ENCODE measurements at regions not wholly inside any gene's neighbourhood (a gene's known extent, or its start where the extent isn't known, plus 50 kb on each side); places are given as distances from the start of the nearest gene placed in this dataset.
"Not testable (repeated sequence)": the region's sequence is repeated elsewhere in the genome, so short reads cannot be mapped to it uniquely, and the experiment has no call there.

- DNase-seq = no peak
These were observed 73.0 kb downstream of the GBP6 start for GRCh38 chr1:89436856-89437255.

DNA sequence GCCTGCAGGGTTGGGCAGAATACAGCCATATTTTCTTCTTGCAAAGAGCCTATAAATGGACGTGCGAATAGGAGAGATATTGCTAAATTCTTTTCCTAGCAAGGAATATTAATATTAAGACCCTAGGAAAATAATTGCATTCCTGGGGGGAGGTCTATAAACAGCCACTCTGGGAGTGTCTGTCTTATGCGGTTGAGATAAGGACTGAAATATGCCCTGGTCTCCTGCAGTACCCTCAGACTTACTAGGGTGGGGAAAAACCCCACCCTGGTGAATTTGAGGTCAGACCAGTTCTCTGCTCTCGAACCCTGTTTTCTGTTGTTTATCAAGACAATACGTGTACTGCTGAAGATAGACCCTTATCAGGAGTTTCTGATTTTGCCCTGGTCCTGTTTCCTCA lies 74.4 kb downstream of the GBP6 start:
- not testable (repeated sequence) for DNase-seq

- DNase-seq = no peak
These were observed 77.1 kb downstream of the GBP6 start for GRCh38 chr1:89440911-89441310.

- DNase-seq = no peak
These were observed 79.8 kb upstream of the LRRC8B start for GRCh38 chr1:89444791-89445190.

- DNase-seq = no peak
These were observed 73.6 kb upstream of the LRRC8B start for GRCh38 chr1:89451011-89451410.

DNA sequence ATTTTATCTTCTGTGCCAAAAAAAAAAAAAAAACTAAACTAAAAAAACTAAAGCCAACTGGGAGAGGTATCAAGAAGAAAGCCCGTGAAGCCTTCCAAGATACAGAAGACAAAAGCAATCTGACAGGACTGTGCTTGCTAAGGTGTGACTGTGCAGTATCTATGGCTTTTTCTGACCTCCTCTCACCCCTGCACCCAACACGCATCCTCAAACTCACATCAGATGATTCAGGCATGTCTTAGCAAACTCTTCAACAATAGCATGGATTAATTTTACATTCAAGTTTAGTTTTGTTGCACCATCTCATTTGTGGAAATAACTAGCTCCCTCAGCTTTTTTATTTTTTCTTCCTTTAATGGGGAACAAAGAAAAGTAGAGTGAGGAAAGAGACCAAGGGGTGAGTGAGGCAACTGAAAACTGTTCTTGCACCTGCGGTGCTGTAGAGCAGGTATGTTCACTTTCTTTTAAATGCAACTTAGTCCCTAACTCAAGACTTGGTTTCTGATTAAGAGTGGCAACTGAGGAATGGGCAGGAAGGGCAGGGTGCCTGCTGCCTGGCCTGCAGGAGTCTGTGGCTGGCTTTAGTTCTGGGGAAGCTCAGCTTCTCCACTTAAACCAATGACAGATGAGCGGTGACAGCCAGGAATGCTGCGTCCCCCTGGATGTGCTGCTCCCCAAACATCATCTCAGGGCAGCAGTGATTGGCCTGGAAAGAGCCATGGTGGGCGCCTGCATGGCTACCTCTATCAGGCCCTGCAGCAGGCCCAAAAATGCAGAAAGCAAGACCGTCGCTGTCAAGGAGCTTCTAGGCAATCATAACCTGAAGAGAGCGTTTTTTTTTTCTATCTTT lies 71.3 kb upstream of the LRRC8B start:
- DNase-seq = no peak

DNA sequence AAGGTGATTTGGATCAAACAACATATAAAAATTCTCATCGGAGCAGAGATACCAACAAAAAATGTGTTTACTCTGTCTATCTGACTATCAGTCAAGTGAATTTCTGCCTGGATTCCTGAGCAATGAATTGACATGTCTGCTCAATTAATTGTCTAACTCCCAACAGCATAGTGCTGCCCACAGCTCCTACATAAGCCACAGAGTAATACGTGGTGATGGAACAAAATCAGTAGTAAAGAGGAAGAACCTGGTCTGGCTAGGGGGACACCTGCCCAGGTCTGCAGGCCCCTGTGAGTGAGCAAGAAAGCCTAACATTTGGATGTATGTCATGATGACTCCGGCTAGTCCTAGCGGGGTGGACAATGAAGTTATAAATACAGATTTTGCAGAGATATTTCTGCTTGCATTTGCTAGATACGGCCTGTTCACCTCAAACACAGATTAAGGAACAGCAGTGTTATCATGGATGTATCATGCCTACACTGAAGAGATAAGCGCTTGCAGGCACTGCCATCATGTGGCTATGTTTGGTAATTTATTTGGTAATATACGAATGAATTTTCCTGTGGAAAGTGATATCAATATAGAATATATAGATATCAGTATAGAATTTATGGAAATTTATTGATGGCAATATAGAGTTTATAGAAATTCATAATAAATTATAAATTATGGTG lies 69.6 kb upstream of the LRRC8B start:
- DNase-seq = peak; percentile 42

DNA sequence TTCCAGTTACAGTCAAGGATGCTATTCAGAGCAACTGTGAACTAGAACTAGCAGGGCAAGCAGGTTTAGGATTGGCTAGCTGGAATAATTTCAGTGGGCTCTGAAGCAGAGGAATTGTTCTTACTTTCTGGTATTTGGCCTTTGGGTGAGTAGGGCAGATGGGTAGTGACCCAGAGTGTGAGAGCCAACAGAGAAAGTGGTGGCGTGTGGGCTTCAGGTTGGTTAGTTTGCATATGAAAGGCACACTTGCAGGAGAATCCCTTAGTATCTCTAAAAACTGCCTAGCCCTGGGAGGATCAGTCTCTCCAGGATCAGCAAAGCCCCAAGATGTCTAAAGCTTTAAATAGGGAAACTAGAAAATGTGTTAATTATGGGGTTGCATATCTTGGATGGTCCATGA lies 67.6 kb upstream of the LRRC8B start:
- DNase-seq = no peak

DNA sequence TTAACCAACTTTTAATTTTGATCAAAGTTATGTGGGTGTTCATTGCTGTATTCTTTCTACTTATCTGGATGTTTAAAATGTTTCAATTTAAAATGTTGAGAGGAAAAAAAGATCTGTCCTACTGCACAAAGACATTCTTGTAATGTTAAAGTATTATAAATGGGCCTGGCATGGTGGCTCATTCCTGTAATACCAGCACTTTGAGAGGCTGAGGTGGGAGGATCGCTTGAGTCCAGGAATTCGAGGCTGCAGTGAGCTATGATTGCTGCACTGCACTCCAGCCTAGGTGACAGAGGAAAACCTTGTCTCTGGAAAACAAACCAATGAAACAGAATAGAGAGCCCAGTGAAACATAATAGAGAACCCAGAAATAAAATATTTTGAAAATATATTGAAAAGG lies 65.5 kb upstream of the LRRC8B start:
- DNase-seq = no peak

- no peak for DNase-seq
These were observed 64.3 kb upstream of the LRRC8B start for GRCh38 chr1:89460325-89460724.

DNA sequence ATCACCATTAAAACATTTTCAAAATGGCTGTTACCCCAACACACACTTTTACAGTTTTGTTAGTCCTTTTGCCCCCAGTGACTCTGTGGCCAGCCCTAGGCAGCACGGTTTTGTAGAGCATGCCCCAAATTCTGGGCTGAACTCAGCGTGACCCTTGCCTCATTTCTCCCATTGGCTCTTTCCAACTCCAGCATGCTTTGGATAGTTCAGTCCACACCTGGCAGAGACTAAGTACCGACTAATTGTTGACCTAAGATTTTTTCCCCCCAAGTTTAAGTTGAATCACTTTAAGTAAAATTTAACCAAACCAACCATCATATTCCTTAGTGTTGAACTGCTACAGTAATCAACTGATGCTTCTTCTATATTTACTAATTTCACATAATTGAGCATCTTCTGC lies 62.4 kb upstream of the LRRC8B start:
- DNase-seq = no peak

GRCh38 chr1:89464008-89464407 lies 60.6 kb upstream of the LRRC8B start:
- DNase-seq = no peak

- DNase-seq = no peak
These were observed 59.4 kb upstream of the LRRC8B start for GRCh38 chr1:89465201-89465600.

DNA sequence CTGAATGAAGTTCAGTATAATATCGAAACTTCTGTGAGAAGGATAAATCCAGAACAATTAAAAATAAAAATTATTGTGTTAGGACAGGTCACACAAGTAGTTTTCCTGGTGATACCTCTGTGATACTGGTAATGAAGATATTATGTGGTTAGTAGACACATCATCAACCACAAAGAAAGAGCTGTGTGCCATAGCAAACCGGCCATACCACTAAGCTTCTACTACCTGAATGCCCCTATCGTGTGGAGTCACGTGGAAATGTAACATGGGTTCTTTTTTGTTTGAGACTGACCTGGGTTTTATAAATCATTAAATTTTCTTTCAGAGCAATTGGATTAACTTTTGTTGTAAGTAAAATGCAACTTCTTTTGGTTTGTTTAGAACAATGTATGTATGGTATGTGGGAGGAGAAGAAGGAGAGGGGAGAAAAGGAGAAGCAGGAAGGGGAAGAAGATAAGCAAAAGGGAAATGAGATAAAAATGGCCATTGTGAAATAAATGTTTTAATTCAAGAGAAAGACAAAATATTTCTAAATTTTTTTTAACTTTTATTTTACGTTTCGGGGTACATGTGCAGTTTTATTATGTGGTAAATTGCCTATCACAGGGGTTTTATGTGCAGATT lies 58.2 kb upstream of the LRRC8B start:
- DNase-seq = no peak

DNA sequence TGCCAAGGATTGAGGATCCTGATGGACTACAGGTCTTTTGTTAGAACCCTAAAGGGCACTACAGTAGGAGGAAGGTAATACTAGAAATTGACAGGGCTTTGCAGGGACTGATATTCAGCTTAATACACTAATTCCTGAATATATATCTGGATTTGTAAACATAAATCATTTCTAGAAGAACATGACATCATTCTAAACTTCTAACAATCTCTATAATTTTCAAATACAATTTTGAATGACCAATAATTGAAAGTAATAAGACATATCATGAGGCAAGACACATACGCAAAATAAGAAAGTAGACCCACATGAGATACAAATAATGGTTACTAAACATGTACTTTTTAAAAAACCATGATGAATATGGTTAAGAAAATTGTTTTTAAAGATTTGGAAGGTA lies 52.4 kb upstream of the LRRC8B start:
- no peak for DNase-seq

- no peak for DNase-seq
These were observed 51.7 kb upstream of the LRRC8B start for GRCh38 chr1:89472886-89473417.
